LNCaP clone FGC (cell line): ENCODE measurements at regions not wholly inside any gene's neighbourhood (a gene's known extent, or its start where the extent isn't known, plus 50 kb on each side); places are given as distances from the start of the nearest gene placed in this dataset.

Experiments
- DNase-seq: peaks from one replicate; pipeline ENCODE4 v3.0.0-alpha.2; 2011; ENCODE audit warnings: low read depth
- H3K4me3 ChIP-seq: 2 replicates; pipeline ENCODE4 v1.5.1; 2011; ENCODE audit warnings: mild to moderate bottlenecking, low read depth, low read length, control low read depth
- CTCF ChIP-seq: IDR thresholded peaks from 2 replicates; pipeline ENCODE4 v1.5.1; 2012; ENCODE audit warnings: mild to moderate bottlenecking; ENCODE audit not compliant: control insufficient read depth, insufficient read depth; ENCODE audit errors: extremely low read depth

DNA sequence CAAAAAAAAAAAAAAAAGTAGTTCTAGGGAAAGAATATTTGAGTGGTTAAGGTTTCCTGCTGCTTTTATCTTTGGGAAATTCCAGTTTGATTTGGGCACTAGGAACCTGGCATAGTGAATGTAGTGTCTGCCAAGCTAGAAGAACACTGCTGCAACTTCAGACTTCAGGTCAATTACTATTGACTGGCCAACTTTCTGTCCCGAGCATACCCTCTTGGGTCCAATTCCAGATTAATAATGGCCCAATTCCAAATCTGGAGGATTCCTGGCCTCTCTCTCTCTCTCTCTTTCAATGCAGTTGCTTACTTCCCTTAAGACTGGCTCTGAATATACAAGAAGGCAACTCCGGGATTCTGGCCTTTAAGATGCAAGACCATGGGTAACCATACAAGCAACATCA, 74.9 kb downstream of the ANKEF1 start:
- TF ChIP-seq CTCF, result no peak
- DNase-seq, result no peak
- no peak overlapping the region for H3K4me3 ChIP-seq

DNA sequence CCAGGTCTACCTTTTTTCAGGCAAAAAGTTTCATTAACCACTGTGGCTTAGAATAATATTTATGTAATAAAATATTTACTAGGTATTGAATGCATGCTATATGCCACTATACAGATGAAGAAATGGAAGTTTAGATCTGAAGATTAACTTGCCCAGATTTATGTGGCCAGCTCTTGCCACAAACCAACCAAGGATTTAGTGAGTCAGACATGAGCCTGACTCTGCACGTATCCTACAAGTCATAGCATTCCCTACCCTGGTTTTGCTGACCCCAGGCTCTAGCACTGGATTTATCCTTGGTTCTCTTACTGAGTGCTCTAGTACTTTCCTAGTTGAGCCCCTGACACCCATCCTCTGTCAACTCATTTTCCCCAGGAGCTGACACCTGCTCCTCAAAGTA, 75.4 kb downstream of the ANKEF1 start:
- no peak for TF ChIP-seq CTCF

DNA sequence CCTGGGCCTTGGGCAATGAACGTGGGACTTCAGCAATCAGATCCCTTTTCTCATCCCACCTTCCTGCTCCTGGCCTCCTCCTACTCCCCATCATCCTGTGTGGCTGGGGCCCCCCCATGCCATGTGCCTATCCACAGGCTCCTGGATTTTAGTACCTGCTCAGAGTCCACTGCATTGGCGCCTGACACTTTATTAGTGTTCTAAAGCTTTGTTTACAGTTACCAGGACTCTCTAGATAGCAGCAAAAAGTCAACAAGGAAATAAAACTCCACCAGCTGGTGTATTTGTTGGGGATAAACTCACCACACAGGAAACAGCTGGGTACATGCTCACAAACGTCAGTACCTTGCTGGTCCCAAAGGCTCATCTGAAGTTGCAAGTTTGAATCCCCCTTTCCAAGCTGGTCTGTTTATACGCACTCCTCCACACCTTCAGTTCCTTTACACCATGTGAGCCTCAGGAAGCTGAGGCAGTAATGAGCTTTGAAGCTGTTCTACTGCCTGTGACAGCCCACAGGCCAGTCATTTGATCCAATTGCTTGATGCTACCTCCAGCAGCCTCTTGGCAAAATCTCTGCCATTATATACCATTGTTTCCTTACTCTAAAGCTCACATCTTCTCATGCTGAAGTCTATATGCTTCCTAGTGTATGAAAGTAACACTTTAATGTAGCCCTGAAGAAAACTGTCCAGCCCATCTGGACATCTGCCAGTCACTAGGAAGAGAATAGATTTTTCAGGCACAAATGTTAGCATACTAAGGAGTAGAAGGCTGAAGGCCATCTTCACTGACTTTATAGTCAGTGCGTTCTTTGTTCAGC, 76.6 kb downstream of the ANKEF1 start:
- no peak for TF ChIP-seq CTCF
- DNase-seq, result peak; percentile 78

More for the DNA sequence above, 75.4 kb downstream of the ANKEF1 start:
- DNase-seq, result no peak
- no peak overlapping the region for H3K4me3 ChIP-seq

GRCh38 chr20:10111959-10112250, 77.1 kb downstream of the ANKEF1 start:
- no peak overlapping the region for H3K4me3 ChIP-seq
- no peak for TF ChIP-seq CTCF
- DNase-seq, result no peak

More for the DNA sequence above, 76.6 kb downstream of the ANKEF1 start:
- no peak overlapping the region for H3K4me3 ChIP-seq

DNA sequence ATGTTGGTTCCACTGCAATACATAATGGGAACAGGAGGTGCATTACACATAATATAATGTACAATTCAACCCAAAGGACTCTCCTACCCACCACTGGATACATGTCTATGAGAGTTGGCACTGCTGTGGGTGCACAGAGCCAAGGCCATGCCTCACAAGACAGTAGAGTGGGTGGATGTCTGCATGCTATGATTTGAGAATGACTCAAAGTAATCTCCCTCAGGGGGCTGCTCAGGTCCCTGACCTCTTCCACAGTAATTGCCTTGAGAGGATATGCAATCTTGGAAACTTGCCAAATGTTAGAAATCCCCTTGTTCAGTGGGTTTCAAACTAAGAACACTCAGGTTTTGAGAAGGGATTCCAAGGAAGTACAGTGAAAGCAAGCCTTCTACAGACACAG, 79.0 kb downstream of the ANKEF1 start:
- H3K4me3 ChIP-seq, result no peak overlapping the region
- no peak for TF ChIP-seq CTCF
- DNase-seq, result no peak

- no peak for TF ChIP-seq CTCF
- DNase-seq, result no peak
- H3K4me3 ChIP-seq, result no peak overlapping the region
These were observed 79.8 kb downstream of the ANKEF1 start for GRCh38 chr20:10114598-10114997.

GRCh38 chr20:10115021-10115420, 80.2 kb downstream of the ANKEF1 start:
- TF ChIP-seq CTCF, result no peak
- H3K4me3 ChIP-seq, result no peak overlapping the region
- no peak for DNase-seq
